ENCODE measurements at regions not wholly inside any gene's neighbourhood (a gene's known extent, or its start where the extent isn't known, plus 50 kb on each side); places are given as distances from the start of the nearest gene placed in this dataset.
A peak's percentile ranks its signal among the peaks of the same experiment; 100 is the strongest.

DNA sequence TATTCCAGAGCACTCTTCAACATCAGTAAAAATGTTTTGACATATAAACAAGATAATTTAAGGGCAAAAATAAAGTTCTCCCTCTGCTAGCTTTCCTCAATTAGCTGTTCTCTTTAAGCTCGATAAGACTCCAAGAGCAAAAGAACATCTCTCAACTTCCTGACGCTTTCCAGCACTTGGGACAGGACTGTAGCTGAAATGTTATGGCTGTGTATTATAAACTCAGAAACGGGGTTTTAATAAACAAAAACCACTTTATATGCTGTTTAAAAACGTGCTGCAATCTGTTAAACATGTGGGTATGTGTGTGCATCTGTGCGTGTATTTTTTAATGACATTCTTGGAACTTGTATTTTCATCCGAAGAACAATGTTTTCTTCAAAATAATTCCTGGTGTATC is 71.5 kb upstream of the RGS2 start:
- DNase-seq (ENCODE audit: low spot score), result no peak
- no peak for ATAC-seq (ENCODE audit: low FRiP score)
- TF ChIP-seq, protein P1, sequence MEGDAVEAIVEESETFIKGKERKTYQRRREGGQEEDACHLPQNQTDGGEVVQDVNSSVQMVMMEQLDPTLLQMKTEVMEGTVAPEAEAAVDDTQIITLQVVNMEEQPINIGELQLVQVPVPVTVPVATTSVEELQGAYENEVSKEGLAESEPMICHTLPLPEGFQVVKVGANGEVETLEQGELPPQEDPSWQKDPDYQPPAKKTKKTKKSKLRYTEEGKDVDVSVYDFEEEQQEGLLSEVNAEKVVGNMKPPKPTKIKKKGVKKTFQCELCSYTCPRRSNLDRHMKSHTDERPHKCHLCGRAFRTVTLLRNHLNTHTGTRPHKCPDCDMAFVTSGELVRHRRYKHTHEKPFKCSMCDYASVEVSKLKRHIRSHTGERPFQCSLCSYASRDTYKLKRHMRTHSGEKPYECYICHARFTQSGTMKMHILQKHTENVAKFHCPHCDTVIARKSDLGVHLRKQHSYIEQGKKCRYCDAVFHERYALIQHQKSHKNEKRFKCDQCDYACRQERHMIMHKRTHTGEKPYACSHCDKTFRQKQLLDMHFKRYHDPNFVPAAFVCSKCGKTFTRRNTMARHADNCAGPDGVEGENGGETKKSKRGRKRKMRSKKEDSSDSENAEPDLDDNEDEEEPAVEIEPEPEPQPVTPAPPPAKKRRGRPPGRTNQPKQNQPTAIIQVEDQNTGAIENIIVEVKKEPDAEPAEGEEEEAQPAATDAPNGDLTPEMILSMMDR (IDR thresholded peaks at IDR 0.05), result no peak

DNA sequence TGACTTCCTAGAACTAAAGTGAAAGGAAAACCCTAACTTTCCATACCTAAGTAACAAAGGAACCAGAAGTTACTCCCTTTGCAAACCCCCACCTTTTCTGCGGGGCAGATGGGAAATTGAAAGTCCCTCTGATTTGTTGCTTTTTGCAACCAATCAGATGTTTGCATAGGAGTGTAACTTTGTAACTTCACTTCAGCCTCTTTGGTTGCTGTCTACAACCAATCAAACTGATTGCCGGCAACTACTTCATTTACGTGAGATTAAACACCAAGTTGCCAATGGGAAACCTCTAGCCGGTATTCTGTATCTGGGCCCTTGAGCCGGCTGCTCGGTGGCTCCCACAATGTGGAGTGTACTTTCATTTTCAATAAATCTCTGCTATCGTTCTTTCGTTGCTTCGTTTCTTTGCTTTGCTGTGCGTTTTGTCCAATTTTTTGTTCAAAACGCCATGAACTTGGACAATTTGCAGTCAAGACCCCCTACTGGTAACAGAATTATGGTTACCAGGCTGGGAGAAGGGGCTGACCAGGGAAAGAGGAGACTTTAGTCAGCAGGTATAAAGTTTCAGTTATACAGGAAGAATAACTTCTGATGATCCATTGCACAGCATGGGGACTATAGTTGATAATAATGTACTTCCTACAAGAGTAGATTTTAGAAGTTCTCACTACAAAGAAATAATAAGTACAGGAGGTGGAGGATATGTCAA is 69.2 kb upstream of the RGS2 start:
- TF ChIP-seq, protein P1 (IDR thresholded peaks at IDR 0.05), result no peak
- no peak for ATAC-seq (ENCODE audit: low FRiP score)
- no peak for DNase-seq (ENCODE audit: low spot score)

DNA sequence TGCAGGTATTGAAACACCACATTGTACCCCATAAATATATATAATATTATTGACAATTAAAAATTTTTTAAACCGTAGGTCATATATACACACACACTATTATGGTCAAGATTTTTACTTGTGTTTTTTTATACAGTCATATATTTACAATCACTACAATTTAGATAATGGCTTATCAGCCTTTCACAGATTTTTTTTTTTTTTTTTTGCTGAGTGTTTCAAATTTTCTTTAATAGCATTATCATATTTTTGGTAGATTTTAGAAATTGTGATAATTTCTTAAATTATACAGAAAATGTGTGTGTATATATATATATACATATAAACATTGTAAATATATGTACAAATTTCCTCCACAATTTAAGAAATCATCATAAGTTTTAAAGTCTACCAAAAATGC is 68.6 kb upstream of the RGS2 start:
- DNase-seq (ENCODE audit: low spot score) (no peak), ATAC-seq (ENCODE audit: low FRiP score) (no peak)
- TF ChIP-seq, protein P1 (IDR thresholded peaks at IDR 0.05), result no peak

DNA sequence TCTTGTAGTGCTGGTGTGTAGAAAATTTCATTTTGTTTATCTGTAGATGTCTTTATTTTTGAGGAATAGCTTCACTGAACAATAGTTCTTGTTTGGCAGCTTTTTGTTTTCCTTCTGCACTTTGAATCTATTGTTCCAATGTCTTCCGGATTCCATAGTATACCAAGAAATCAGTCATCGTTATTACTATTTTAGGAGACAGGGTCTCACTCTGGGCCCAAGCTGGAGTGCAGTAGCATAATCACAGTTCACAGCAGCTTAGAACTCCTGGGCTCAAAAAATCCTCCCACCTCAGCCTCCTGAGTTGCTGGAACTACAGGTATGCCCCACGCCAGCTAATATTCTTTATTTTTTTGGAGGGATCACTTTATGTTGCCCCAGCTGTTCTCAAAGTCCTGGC is 67.7 kb upstream of the RGS2 start:
- ATAC-seq (ENCODE audit: low FRiP score) (no peak), DNase-seq (ENCODE audit: low spot score) (no peak)
- TF ChIP-seq, protein P1 (IDR thresholded peaks at IDR 0.05), result no peak

DNA sequence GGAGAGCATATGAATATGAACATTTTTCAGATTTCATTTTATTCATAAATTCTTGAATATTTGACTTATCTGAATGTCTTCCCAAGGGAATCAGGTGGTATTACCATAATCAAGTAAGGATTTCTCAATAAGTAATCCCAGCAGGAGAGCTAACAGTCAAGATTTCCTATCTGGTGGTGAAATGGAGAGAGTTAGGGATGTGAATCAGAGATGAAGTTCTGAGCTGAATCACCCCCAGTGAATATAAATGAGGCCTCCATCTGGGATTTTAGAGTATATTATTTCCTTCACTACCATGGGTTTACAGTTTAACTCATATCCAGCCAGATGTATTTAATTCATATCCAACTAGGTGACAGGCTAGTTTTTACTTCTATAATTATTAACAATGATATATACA is 61.5 kb upstream of the RGS2 start:
- TF ChIP-seq, protein P1 (IDR thresholded peaks at IDR 0.05), result no peak
- DNase-seq (ENCODE audit: low spot score) (no peak), ATAC-seq (ENCODE audit: low FRiP score) (peak; percentile 78)

DNA sequence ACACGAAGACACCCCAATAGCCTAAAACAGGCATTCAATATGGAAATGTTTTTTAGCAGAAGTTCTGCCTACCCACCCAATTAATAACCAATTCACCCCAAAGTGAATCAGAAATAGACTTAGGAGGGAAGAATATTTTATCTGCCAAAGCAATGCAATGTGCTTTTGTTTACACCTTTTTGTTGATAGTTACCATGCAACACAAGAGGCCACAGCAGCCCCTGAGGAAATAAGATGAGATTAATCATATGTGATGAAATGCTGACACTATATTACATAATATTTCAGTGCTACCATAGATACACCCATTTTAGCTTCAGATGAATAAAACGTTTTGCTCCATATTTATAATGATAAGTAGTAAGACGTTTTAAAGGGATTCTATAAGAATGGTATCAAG is 60.9 kb upstream of the RGS2 start:
- ATAC-seq (ENCODE audit: low FRiP score) (peak; percentile 53), DNase-seq (ENCODE audit: low spot score) (no peak)
- TF ChIP-seq, protein P1 (IDR thresholded peaks at IDR 0.05), result no peak

DNA sequence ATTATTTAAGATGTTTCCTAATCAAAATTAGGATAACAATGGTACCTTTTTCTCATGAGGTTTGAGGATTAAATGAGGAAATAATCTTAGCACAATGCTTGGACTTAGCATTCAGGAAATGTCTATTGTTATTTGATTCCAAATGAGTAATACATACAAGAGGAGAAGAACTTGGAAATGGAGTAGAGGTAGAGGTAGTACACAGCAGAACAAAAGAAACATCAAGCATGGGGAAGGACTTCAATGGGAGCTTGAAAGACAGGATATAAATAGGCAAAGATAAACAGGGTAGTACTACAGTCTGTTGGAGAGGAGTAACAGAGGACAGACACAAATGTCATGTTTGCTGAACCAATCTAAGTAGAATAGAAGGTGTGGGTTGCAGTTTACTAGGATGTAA is 59.5 kb upstream of the RGS2 start:
- no peak for DNase-seq (ENCODE audit: low spot score)
- ATAC-seq (ENCODE audit: low FRiP score), result no peak
- TF ChIP-seq, protein P1 (IDR thresholded peaks at IDR 0.05), result no peak
